Fibroblast of mammary gland (primary cell): ENCODE measurements at regions not wholly inside any gene's neighbourhood (a gene's known extent, or its start where the extent isn't known, plus 50 kb on each side); places are given as distances from the start of the nearest gene placed in this dataset.

ENCODE experiments used
- DNase-seq: peaks from one replicate; pipeline ENCODE4 v3.0.0-alpha.2; 2010; ENCODE audit warnings: low read depth
- H3K4me3 ChIP-seq: 2 replicates; pipeline ENCODE4 v1.5.1; 2011; ENCODE audit warnings: low read depth, mild to moderate bottlenecking, low read length, moderate library complexity; ENCODE audit not compliant: control insufficient read depth
- TF ChIP-seq, protein P1 (sequence below): conservative IDR thresholded peaks from 2 replicates; pipeline ENCODE4 v1.5.1; 2011; ENCODE audit warnings: low read depth, low read length, inconsistent platforms; ENCODE audit not compliant: control insufficient read depth, insufficient read depth

DNA sequence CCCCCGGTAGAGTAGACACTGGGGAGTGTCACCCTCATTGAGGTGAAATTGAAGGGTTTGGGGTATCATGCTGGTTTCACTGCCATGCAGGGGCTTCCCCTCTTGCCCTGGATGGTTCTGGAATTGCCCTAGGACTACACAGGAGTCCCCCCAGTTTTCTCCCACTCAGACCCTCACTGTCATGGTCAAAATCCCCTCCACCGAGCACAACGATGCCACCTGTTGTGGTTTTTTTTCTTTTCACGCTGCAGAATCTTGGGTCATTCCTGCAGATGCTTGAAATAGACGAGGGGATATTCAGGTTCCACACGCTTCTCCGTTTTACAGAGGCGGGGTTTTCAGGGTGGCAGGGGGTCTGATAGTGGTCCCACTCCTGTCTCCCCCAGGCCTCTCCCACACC is 255.6 kb downstream of the ENGASE start:
- no peak for DNase-seq
- TF ChIP-seq, protein P1, sequence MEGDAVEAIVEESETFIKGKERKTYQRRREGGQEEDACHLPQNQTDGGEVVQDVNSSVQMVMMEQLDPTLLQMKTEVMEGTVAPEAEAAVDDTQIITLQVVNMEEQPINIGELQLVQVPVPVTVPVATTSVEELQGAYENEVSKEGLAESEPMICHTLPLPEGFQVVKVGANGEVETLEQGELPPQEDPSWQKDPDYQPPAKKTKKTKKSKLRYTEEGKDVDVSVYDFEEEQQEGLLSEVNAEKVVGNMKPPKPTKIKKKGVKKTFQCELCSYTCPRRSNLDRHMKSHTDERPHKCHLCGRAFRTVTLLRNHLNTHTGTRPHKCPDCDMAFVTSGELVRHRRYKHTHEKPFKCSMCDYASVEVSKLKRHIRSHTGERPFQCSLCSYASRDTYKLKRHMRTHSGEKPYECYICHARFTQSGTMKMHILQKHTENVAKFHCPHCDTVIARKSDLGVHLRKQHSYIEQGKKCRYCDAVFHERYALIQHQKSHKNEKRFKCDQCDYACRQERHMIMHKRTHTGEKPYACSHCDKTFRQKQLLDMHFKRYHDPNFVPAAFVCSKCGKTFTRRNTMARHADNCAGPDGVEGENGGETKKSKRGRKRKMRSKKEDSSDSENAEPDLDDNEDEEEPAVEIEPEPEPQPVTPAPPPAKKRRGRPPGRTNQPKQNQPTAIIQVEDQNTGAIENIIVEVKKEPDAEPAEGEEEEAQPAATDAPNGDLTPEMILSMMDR: no peak
- H3K4me3 ChIP-seq: no peak overlapping the region

DNA sequence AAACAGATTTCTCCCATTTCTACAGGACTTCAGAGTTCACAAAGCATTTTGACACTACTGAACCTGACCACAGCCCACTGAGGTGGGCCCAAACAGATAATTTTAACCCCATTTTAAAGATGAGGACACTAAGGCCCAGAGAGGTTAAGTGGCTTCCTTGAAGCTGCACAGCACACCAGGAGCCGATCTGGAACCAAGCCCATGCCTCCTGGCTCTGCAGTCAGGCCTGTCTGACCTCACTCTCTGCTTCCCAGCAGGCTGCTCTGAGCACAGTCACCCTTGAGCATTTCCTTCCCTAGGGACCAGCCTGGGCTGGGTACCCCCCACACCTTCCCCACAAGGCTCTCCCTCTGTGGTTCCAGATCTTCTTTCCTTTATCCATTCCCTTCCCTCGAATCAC is 252.2 kb downstream of the ENGASE start:
- TF ChIP-seq, protein P1: no peak
- H3K4me3 ChIP-seq: no peak overlapping the region
- DNase-seq: no peak

DNA sequence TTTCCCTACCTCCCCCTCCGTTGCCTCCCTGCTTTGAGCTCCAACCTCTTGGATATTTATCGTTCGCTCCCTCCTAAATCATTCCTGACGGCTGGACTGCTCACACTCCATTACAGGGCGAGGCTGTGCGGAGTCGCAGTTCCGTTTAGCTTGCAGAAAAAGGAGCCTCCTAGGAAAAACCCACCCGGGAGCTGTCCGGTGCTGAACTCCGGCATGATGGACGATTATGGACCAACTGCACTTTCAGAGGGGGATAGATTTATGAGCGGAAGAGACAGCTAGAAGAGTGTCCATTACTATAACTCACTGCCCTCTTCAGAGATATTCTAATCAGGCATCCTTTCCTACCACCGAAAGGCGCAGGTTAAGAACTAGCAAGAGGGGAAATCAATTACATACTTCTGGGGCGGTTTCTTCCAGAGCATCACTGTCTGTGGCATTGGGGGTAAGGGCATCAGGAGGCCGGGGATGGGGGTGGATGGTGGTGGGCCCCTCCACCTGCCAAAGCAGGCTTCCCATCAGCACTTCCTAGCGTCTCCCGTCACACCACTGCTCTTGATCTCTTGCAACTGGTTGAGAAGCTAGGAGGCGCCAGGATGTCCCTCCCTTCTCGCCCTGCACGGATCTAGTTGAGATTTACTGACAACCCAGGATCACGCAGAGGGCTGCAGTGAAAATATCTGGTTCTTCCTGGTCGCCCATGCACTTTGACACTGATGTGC is 251.2 kb downstream of the ENGASE start:
- DNase-seq: no peak
- no peak overlapping the region for H3K4me3 ChIP-seq
- TF ChIP-seq, protein P1: no peak

DNA sequence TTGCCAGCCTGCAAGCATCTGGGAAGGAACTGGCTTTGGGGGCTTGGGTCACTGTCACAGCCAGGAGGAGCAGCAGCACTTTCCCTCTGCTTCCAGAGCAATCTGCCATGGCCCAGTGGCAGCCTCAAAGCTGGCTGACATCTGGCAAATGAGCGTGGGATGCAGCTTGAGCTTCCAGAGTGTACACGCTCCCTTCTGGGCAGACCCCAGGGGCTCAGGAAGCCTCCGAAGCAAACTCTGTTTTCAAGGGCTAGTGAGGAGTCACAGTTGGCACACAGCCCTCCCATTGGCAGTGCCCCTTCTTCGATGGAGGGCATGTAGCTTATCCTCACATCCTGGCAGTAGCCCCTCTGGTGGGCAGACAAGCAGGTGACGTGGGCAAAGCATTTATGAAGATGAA is 249.6 kb downstream of the ENGASE start:
- TF ChIP-seq, protein P1: no peak
- DNase-seq: no peak
- H3K4me3 ChIP-seq: no peak overlapping the region

DNA sequence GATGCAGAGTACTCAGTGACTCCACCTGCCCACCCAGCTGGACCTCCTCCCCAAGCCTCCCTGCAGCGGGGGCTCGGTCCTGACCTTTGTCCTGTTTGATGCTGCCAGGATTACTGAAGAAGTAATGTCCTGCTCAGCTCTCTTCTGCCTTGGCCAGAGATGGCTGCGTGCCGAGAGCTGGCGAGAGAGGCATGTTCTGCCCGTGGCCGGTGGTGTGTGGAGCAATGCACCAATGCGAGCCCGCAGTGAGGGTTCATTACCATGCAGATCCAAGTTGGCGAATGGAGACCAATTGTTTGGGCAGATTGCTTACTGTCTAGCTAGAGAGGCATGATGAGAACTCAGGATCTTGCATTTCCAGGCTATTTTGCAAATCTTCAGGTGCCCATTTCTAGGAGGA is 248.9 kb downstream of the ENGASE start:
- H3K4me3 ChIP-seq: no peak overlapping the region
- TF ChIP-seq, protein P1: no peak
- DNase-seq: no peak

DNA sequence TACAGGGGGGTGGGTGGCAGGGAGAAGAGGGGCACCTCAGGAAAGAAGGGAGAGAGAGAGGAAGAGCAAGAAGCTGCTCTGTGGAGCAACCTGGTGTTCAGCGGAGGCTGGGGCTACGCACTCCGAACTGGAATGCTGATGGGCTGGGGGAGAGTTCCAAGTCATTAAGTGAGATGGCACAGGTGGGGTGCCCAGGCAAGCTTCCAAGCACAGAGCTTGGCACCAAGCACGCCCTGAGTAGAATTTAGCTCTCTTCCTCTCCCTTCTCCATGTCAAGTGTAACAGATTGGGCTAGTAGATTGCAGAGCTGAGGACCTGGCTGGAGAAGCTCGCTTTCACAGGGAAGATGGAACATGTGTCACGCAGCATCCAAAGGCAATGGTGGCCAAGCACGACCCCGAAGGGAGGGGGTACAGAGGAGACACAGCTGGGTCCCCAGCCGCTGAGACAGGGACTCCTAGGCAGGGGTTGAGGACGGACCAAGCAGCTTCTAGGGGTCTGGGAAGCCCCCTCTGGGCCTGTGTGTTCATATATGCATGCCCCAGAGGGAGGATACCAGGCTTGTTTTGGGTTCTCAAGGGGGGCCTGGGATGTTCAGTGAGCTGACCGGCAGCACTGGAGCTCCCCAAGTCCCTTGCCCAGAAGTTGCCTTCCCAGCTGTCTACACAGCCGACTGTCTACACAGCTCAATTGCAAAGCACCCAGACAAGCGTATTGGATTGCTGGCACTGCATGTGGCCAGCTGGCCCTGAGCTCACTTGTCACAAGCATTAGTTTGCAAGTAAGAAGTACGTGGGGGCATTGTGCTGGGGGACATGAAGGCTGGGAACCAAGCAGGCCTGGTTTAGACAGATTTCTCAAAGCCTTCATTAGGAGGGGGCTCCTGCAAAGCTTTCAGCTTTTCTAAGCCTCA is 247.8 kb downstream of the ENGASE start:
- no peak overlapping the region for H3K4me3 ChIP-seq
- TF ChIP-seq, protein P1: no peak
- no peak for DNase-seq
